ENCODE measurements at regions not wholly inside any gene's neighbourhood (a gene's known extent, or its start where the extent isn't known, plus 50 kb on each side); places are given as distances from the start of the nearest gene placed in this dataset.

DNA sequence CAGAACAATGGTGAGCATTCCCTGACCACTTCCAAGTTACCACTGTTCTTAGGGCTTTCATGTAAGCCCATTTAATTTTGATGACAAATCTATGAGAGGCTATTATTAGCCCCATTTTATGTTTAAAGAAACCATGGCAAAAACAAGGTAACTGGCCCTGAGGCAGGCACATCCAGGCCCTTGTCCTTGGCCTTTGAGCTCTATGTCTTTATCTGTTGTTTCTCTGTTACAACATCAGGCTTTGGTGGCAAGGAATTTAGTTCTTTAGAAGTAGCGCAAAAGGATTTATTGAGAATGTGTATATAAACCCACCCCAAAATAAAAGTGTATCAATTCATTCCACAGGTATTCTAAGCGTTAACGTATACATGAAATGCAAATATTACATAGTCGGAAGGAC is 257.1 kb downstream of the HNMT start:
- FAIRE-seq = no peak
- CTCF ChIA-PET = interaction anchor here (1.4 kb wide), 1 partner anchor 9 kb away, joined by 5 read pairs; no protein-coding TSS in a partner anchor
- Histone ChIP-seq H4K20me1 (replicated peaks; ENCODE audit: control insufficient read depth, extremely low read depth, insufficient read depth, low read length) (no peaks in the 10 kb centered on the region), H3K4me3 (replicated peaks in 1 of 3; ENCODE audit: insufficient read depth in 1 of 3, low read depth in 1 of 3, low read length in 3 of 3) (no peak overlapping the region), H3K27me3 (ENCODE audit: control insufficient read depth in 2 of 2, insufficient read depth in 2 of 2, low read length in 2 of 2) (no peaks in the 10 kb centered on the region), H3K9me1 (replicated peaks; ENCODE audit: control insufficient read depth, extremely low read depth, insufficient read depth, low read length) (no peaks in the 10 kb centered on the region), H3K79me2 (ENCODE audit: control insufficient read depth, insufficient read depth, low read length) (no peaks in the 10 kb centered on the region), H3K36me3 (ENCODE audit: control insufficient read depth in 2 of 2, extremely low read depth in 1 of 2, insufficient read depth in 2 of 2, low read length in 2 of 2) (no peaks in the 10 kb centered on the region), H3K9me3 (replicated peaks; ENCODE audit: control insufficient read depth, insufficient read depth, low read length) (no peaks in the 10 kb centered on the region), H2AFZ (ENCODE audit: low read depth, low read length) (no peak overlapping the region), H3K4me2 (ENCODE audit: insufficient read depth, low read length) (no peak overlapping the region), H3K9ac (replicated peaks; ENCODE audit: extremely low read depth, insufficient read depth, low read length) (no peak overlapping the region), H3K4me1 (ENCODE audit: control insufficient read depth, extremely low read depth, insufficient read depth, low read length) (no peaks in the 10 kb centered on the region), H3K27ac (ENCODE audit: insufficient read depth, low read depth, low read length) (no peak overlapping the region)
- no peak for DNase-seq (ENCODE audit: low read depth, low spot score)
- dilution Hi-C loops (cut with MboI; ENCODE audit: extremely low pct_ligation_motif_present, low sequenced_read_pairs) (no loop called here), intact Hi-C loops (cut with micrococcal nuclease) (no loop called here)
- POLR2A ChIA-PET = no interaction called here
- no peak for TF ChIP-seq EZH2 (IDR thresholded peaks at IDR 0.05; ENCODE audit: borderline replicate concordance, low read depth, low read length, severe bottlenecking)
- no TSS peak for BruUV-seq (replicated peaks)

- Histone ChIP-seq H2AFZ (ENCODE audit: low read depth, low read length) (no peak overlapping the region), H4K20me1 (replicated peaks; ENCODE audit: control insufficient read depth, extremely low read depth, insufficient read depth, low read length) (no peaks in the 10 kb centered on the region), H3K79me2 (ENCODE audit: control insufficient read depth, insufficient read depth, low read length) (no peaks in the 10 kb centered on the region), H3K9me3 (replicated peaks; ENCODE audit: control insufficient read depth, insufficient read depth, low read length) (no peaks in the 10 kb centered on the region), H3K4me1 (ENCODE audit: control insufficient read depth, extremely low read depth, insufficient read depth, low read length) (peaks cover 3% of the 10 kb centered on the region), H3K9me1 (replicated peaks; ENCODE audit: control insufficient read depth, extremely low read depth, insufficient read depth, low read length) (no peaks in the 10 kb centered on the region), H3K27ac (ENCODE audit: insufficient read depth, low read depth, low read length) (no peak overlapping the region), H3K9ac (replicated peaks; ENCODE audit: extremely low read depth, insufficient read depth, low read length) (no peak overlapping the region), H3K36me3 (ENCODE audit: control insufficient read depth in 2 of 2, extremely low read depth in 1 of 2, insufficient read depth in 2 of 2, low read length in 2 of 2) (no peaks in the 10 kb centered on the region), H3K27me3 (ENCODE audit: control insufficient read depth in 2 of 2, insufficient read depth in 2 of 2, low read length in 2 of 2) (no peaks in the 10 kb centered on the region), H3K4me3 (replicated peaks in 1 of 3; ENCODE audit: insufficient read depth in 1 of 3, low read depth in 1 of 3, low read length in 3 of 3) (no peak overlapping the region), H3K4me2 (ENCODE audit: insufficient read depth, low read length) (no peak overlapping the region)
- CTCF ChIA-PET = no interaction called here
- dilution Hi-C loops (cut with MboI; ENCODE audit: extremely low pct_ligation_motif_present, low sequenced_read_pairs) = no loop called here
- intact Hi-C loops (cut with micrococcal nuclease) = no loop called here
- FAIRE-seq (no peak), DNase-seq (ENCODE audit: low read depth, low spot score) (no peak)
- POLR2A ChIA-PET = no interaction called here
- no TSS peak for BruUV-seq (replicated peaks)
- no peak for TF ChIP-seq JUN (IDR thresholded peaks at IDR 0.05; ENCODE audit: borderline replicate concordance, insufficient read depth, insufficient read length, low read depth)
- no peak for TF ChIP-seq MAX (IDR thresholded peaks at IDR 0.05; ENCODE audit: insufficient read depth, insufficient read length)
- no peak for TF ChIP-seq POLR2AphosphoS5 (IDR thresholded peaks at IDR 0.05; ENCODE audit: insufficient read depth, low read depth, low read length)
- TF ChIP-seq FOS (IDR thresholded peaks at IDR 0.05; ENCODE audit: borderline replicate concordance, insufficient read depth, low read length) = no peak
- no peak for TF ChIP-seq EZH2 (IDR thresholded peaks at IDR 0.05; ENCODE audit: borderline replicate concordance, low read depth, low read length, severe bottlenecking)
- TF ChIP-seq, protein P1, sequence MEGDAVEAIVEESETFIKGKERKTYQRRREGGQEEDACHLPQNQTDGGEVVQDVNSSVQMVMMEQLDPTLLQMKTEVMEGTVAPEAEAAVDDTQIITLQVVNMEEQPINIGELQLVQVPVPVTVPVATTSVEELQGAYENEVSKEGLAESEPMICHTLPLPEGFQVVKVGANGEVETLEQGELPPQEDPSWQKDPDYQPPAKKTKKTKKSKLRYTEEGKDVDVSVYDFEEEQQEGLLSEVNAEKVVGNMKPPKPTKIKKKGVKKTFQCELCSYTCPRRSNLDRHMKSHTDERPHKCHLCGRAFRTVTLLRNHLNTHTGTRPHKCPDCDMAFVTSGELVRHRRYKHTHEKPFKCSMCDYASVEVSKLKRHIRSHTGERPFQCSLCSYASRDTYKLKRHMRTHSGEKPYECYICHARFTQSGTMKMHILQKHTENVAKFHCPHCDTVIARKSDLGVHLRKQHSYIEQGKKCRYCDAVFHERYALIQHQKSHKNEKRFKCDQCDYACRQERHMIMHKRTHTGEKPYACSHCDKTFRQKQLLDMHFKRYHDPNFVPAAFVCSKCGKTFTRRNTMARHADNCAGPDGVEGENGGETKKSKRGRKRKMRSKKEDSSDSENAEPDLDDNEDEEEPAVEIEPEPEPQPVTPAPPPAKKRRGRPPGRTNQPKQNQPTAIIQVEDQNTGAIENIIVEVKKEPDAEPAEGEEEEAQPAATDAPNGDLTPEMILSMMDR (IDR thresholded peaks at IDR 0.05; ENCODE audit: extremely low read depth in 1 of 2, insufficient read depth in 1 of 2, low read depth in 1 of 2, low read length in 2 of 2) = no peak
- TF ChIP-seq GATA2 (IDR thresholded peaks at IDR 0.05; ENCODE audit: insufficient read depth, insufficient read length, low read depth, low read length) = no peak
- TF ChIP-seq MYC (IDR thresholded peaks at IDR 0.05; ENCODE audit: low read depth, low read length) = no peak
- TF ChIP-seq POLR2A (IDR thresholded peaks at IDR 0.05; ENCODE audit: low read depth, low read length) = no peak
Measured at GRCh38 chr2:138223319-138223718, 259.0 kb downstream of the HNMT start.

Data from endothelial cell of umbilical vein (primary cell).